Tibial artery (tissue), 4 donors: ENCODE measurements at regions not wholly inside any gene's neighbourhood (a gene's known extent, or its start where the extent isn't known, plus 50 kb on each side); places are given as distances from the start of the nearest gene placed in this dataset.

Experiments
- DNase-seq, 2 donors: peaks; one replicate each; pipeline ENCODE4 v3.0.0-alpha.2; 2019
- H3K27ac ChIP-seq, 2 donors: fragments of 200-600 bp; sonication (generic) in 1 of 2; 1 replicate in 1 of 2; 2 replicates in 1 of 2; pipeline ENCODE4 v1.5.1; 2018 to 2019; ENCODE audit warnings: mild to moderate bottlenecking in 1 of 2
- H3K27me3 ChIP-seq, 2 donors: fragments of 200-600 bp; sonication (generic) in 1 of 2; one replicate each; pipeline versions ENCODE4 v1.5.1 to v1.6.0; 2016 to 2019
- H3K36me3 ChIP-seq, 3 donors: fragments of 200-600 bp; sonication (generic) in 2 of 3; one replicate each; pipeline ENCODE4 v1.5.1; 2016 to 2019; ENCODE audit warnings: mild to moderate bottlenecking in 2 of 3
- H3K4me1 ChIP-seq, 4 donors: fragments of 200-600 bp; sonication (generic) in 2 of 4; 1 replicate in 3 of 4; 2 replicates in 1 of 4; pipeline ENCODE4 v1.5.1; 2016 to 2019
- H3K4me3 ChIP-seq, 2 donors: fragments of 200-600 bp; sonication (generic) in 1 of 2; 1 replicate in 1 of 2; 2 replicates in 1 of 2; pipeline ENCODE4 v1.5.1; 2018 to 2019; ENCODE audit warnings: mild to moderate bottlenecking in 2 of 2
- H3K9me3 ChIP-seq, 3 donors: fragments of 200-600 bp; sonication (generic) in 1 of 3; one replicate each; pipeline ENCODE4 v1.5.1; 2016 to 2019
- intact Hi-C: fragments of 100-400 bp; cut with DNase I; formaldehyde crosslinking; loops from one replicate; pipeline ENCODE4 v1.15.0; 2023; ENCODE audit warnings: low total_unique reads
- TF ChIP-seq, protein P1 (sequence below), 2 experiments: fragments of 200-600 bp in 1 of 2; fragments of 450-650 bp in 1 of 2; IDR thresholded peaks; one replicate each; pipeline ENCODE4 v1.5.1; 2017 to 2019; ENCODE audit warnings: antibody characterized with exemption in 2 of 2, mild to moderate bottlenecking in 1 of 2, moderate library complexity in 1 of 2

DNA sequence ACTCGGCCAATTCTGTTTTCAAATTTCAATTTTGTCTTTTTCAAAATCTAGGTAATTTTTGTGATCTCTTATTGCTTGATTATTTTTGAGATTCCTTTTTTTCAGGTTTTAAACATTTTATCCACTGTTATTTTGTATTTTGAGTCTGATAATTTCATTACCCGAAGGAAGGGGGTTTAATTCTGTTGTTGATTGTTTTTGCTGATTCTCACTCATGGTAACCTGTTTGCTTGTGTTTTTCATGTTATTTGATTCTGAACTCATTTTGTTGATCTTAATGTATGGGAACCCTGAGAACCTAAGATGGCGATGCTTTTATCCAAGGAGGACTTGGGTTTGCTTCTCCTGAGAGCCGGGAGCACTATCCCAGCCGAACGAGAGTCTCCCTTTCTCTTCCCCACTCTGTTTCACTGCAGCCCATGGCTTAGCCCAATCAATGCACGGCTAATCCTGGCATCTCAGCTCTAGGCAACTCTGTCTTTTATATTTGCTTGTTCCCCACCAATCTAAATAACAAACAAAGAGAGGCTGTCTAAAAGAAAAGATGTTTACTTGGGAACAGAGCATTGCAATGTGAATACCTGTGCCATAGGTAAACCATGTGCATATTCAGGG is 73.2 kb upstream of the ZCCHC2 start:
- no peak overlapping the region for H3K4me3 ChIP-seq
- TF ChIP-seq, protein P1, sequence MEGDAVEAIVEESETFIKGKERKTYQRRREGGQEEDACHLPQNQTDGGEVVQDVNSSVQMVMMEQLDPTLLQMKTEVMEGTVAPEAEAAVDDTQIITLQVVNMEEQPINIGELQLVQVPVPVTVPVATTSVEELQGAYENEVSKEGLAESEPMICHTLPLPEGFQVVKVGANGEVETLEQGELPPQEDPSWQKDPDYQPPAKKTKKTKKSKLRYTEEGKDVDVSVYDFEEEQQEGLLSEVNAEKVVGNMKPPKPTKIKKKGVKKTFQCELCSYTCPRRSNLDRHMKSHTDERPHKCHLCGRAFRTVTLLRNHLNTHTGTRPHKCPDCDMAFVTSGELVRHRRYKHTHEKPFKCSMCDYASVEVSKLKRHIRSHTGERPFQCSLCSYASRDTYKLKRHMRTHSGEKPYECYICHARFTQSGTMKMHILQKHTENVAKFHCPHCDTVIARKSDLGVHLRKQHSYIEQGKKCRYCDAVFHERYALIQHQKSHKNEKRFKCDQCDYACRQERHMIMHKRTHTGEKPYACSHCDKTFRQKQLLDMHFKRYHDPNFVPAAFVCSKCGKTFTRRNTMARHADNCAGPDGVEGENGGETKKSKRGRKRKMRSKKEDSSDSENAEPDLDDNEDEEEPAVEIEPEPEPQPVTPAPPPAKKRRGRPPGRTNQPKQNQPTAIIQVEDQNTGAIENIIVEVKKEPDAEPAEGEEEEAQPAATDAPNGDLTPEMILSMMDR (IDR thresholded peaks at IDR 0.05): no peak
- DNase-seq: no peak
- peak overlapping the region in 1 of 2 donors; percentile 65 for H3K27ac ChIP-seq
- no peaks in the 10 kb centered on the region for H3K9me3 ChIP-seq
- intact Hi-C loops: no loop called here
- no peaks in the 10 kb centered on the region for H3K27me3 ChIP-seq
- peaks cover 0 to 19% (median 13%) of the 10 kb centered on the region in 4 donors for H3K4me1 ChIP-seq
- no peaks in the 10 kb centered on the region for H3K36me3 ChIP-seq

DNA sequence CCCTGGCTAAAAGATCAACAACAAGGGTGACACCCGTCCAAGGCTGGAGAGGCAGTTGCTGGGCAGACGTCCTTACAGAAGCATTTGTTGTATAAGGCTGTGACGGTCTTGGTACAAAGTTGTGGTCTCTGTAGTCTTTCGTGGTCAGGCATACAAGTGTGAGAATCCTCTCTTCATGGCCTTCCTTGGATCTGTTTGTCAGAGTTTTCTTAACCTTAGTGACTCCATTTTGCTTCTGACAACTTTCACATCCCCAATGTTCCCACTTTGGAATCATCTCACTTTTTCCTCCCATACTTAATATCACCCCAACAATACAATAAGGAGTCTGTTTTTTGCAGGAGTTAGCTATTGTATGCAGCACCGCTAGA is 72.7 kb upstream of the ZCCHC2 start:
- no peaks in the 10 kb centered on the region for H3K36me3 ChIP-seq
- TF ChIP-seq, protein P1 (IDR thresholded peaks at IDR 0.05): no peak
- intact Hi-C loops: no loop called here
- H3K27ac ChIP-seq: peak overlapping the region; percentile 59 to 65
- no peak overlapping the region for H3K4me3 ChIP-seq
- no peaks in the 10 kb centered on the region for H3K27me3 ChIP-seq
- no peaks in the 10 kb centered on the region for H3K9me3 ChIP-seq
- H3K4me1 ChIP-seq: peaks cover 0 to 19% (median 13%) of the 10 kb centered on the region in 4 donors
- no peak for DNase-seq

DNA sequence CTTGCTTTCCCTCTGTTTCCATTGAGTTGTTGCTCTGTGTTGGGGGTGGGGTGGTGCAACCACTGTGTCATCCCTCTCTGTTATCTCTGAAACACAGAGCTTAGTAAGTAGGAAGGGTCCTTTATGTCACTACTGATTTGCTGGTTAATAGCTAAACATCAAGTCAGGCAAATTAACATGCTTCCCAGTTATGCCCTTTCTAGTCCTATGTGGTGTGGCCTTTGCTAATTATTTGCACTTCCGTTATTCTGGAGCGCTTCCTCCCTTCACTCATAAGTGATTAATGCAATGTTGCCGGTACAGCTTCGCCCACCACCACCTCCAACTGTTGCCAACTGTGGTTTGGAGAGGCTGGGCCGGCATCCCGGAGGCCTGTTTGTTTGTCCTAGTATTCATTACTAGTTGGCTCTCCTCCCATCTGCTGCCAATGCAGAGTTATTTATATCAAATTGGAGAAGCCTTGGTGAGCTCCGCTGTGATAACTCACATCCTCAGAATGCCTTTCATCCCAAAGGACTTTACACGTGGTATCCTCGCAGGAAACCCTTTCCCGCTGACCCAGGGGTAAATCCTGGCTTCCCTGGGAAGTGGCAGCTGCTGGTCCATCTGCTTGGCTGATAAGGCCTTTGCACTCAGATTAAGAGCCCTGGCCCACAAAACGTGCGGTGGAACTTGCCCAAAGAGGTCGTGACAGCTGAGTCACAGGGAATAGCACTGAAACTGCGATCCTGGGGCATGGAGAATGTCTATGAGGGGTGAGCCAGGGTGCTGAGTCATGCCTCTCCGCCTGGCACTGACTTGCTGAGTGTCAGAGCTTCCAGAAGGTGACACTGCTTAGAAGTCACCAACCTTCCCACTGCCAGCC is 72.0 kb upstream of the ZCCHC2 start:
- H3K4me1 ChIP-seq: peaks cover 0 to 19% (median 13%) of the 10 kb centered on the region in 4 donors
- H3K9me3 ChIP-seq: no peaks in the 10 kb centered on the region
- H3K36me3 ChIP-seq: no peaks in the 10 kb centered on the region
- no peaks in the 10 kb centered on the region for H3K27me3 ChIP-seq
- DNase-seq: peak; percentile 76 to 95
- no peak overlapping the region for H3K4me3 ChIP-seq
- intact Hi-C loops: no loop called here
- TF ChIP-seq, protein P1 (IDR thresholded peaks at IDR 0.05): no peak
- H3K27ac ChIP-seq: peak overlapping the region; percentile 59 to 65

DNA sequence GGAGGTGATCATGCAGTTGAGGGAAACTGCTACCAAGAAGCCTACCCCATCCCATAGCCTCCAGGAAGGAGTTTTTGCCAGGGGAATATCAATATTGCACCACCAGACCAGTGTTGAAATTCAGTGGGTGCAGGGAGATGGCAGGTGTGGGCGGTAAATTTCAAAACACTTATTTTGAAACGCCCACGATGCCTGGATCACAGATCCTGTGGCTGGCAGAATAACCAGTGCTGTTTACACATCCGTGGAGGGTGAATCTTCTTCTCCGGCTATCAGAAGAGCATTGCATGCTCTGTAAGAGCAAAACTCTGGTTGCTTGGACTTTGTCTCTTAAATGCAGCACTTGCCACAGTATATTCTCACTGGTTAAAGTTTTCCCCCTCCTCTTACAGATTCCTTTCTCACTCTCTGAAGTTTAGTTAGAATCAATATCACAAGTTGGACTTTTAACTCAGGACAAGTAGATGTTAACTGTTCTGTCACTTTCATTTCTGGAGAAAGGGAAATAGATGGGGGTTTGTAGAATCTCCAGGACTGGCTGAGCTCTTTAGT is 70.5 kb upstream of the ZCCHC2 start:
- TF ChIP-seq, protein P1 (IDR thresholded peaks at IDR 0.05): no peak
- Histone ChIP-seq H3K27me3 (no peaks in the 10 kb centered on the region), H3K4me1 (peaks cover 0 to 19% (median 13%) of the 10 kb centered on the region in 4 donors), H3K36me3 (no peaks in the 10 kb centered on the region), H3K4me3 (no peak overlapping the region), H3K9me3 (no peaks in the 10 kb centered on the region), H3K27ac (no peak overlapping the region)
- intact Hi-C loops: no loop called here
- DNase-seq: no peak

DNA sequence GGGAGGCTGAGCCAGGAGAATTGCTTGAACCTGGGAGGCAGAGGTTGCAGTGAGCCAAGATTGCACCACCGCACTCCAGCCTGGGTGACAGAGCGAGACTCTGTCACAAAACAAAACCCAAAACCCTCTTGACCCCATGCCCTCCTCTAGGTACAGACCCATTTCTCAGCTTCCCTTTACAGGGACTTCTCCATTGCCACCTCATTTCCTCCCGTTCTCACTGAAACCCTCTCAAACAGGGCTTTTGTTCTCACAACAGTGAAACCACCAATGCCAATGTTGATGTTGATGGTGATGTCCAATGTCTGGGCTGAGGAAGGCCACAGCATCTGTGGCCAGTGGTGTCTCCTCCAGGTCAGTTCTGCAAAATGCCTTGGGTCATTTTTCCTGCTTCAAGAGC is 69.0 kb upstream of the ZCCHC2 start:
- Histone ChIP-seq H3K9me3 (no peaks in the 10 kb centered on the region), H3K4me3 (no peak overlapping the region), H3K36me3 (no peaks in the 10 kb centered on the region), H3K27ac (no peak overlapping the region), H3K4me1 (peaks cover 0 to 19% (median 13%) of the 10 kb centered on the region in 4 donors), H3K27me3 (no peaks in the 10 kb centered on the region)
- TF ChIP-seq, protein P1 (IDR thresholded peaks at IDR 0.05): no peak
- no peak for DNase-seq
- intact Hi-C loops: no loop called here
